ENCODE measurements at regions not wholly inside any gene's neighbourhood (a gene's known extent, or its start where the extent isn't known, plus 50 kb on each side); places are given as distances from the start of the nearest gene placed in this dataset.

GRCh38 chr6:120590611-120591010, 743.7 kb downstream of the TBC1D32 start:
- Histone ChIP-seq H3K27me3 (ENCODE audit: insufficient read depth, low read length, poor library complexity, severe bottlenecking) (no peaks in the 10 kb centered on the region), H3K36me3 (ENCODE audit: insufficient read depth, low read length) (no peaks in the 10 kb centered on the region), H3K4me1 (ENCODE audit: insufficient read depth, low read length) (no peaks in the 10 kb centered on the region), H3K4me3 (ENCODE audit: low read length) (no peak overlapping the region), H3K27ac (ENCODE audit: low read depth, low read length) (no peak overlapping the region), H3K9me3 (ENCODE audit: low read length) (no peaks in the 10 kb centered on the region)
- H3K4me1 Mint-ChIP-seq, result no peaks in the 10 kb centered on the region
- peaks cover 0 to 2% of the 10 kb centered on the region in 2 donors for H3K27me3 Mint-ChIP-seq
- H3K36me3 Mint-ChIP-seq, result no peaks in the 10 kb centered on the region
- H3K4me3 Mint-ChIP-seq, result no peak overlapping the region
- no peaks in the 10 kb centered on the region for H3K9me3 Mint-ChIP-seq
- H3K27ac Mint-ChIP-seq, result no peak overlapping the region
- DNase-seq, result no peak
- ChIA-PET POLR2A (no interaction called here), CTCF (no interaction called here)

DNA sequence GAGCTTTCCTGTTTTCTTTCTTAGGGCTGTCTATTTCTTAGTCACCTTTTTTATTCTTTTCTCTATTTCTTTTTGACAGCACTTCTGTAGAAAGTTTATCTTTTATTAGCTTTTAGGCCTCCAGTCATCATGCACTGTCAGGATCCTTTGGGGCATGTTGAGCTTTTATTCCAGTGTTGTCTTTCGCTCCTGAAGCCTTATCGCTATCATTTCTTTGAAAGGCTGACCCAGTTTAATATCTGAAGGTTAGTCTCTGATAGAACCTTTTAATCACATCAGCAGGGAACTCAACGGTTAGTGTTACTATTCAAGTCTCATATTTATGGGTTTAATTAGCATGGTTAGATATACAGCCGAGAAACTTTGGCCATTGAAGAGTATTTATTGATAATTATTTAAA, 745.9 kb downstream of the TBC1D32 start:
- H3K27ac ChIP-seq (ENCODE audit: low read depth, low read length), result no peak overlapping the region
- peaks cover 0 to 2% of the 10 kb centered on the region in 2 donors for H3K27me3 Mint-ChIP-seq
- H3K4me1 Mint-ChIP-seq, result no peaks in the 10 kb centered on the region
- no peak for DNase-seq
- no peak overlapping the region for H3K4me3 Mint-ChIP-seq
- no peak overlapping the region for H3K27ac Mint-ChIP-seq
- H3K4me3 ChIP-seq (ENCODE audit: low read length), result no peak overlapping the region
- no peaks in the 10 kb centered on the region for H3K9me3 ChIP-seq (ENCODE audit: low read length)
- H3K27me3 ChIP-seq (ENCODE audit: insufficient read depth, low read length, poor library complexity, severe bottlenecking), result no peaks in the 10 kb centered on the region
- ChIA-PET POLR2A (no interaction called here), CTCF (no interaction called here)
- no peaks in the 10 kb centered on the region for H3K36me3 Mint-ChIP-seq
- H3K9me3 Mint-ChIP-seq, result peaks cover 0 to 3% (median 0%) of the 10 kb centered on the region in 5 donors
- H3K36me3 ChIP-seq (ENCODE audit: insufficient read depth, low read length), result no peaks in the 10 kb centered on the region
- no peaks in the 10 kb centered on the region for H3K4me1 ChIP-seq (ENCODE audit: insufficient read depth, low read length)

DNA sequence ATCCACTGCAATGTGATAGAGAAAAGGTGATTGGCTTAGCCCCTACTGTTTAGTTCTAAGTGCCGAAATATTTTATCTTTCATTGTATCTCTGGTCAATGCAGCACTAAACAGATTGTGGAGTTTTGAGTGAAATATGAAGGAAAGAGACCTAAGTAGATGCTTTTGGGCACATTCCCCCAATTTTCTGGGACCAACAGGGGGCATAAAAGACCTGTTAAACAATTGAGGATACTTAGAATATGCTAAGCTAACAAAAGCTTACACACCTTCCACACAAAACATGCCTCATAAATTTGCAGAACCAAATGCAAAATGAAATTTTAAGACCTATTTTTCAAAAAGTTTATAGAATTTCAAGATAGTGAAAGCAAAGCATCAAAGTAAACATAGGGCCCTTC, 746.9 kb downstream of the TBC1D32 start:
- Histone ChIP-seq H3K9me3 (ENCODE audit: low read length) (no peaks in the 10 kb centered on the region), H3K4me3 (ENCODE audit: low read length) (no peak overlapping the region), H3K27ac (ENCODE audit: low read depth, low read length) (no peak overlapping the region), H3K4me1 (ENCODE audit: insufficient read depth, low read length) (no peaks in the 10 kb centered on the region), H3K27me3 (ENCODE audit: insufficient read depth, low read length, poor library complexity, severe bottlenecking) (no peaks in the 10 kb centered on the region), H3K36me3 (ENCODE audit: insufficient read depth, low read length) (no peaks in the 10 kb centered on the region)
- no peaks in the 10 kb centered on the region for H3K4me1 Mint-ChIP-seq
- ChIA-PET CTCF (no interaction called here), POLR2A (no interaction called here)
- H3K9me3 Mint-ChIP-seq, result peaks cover 0 to 8% (median 2%) of the 10 kb centered on the region in 5 donors
- H3K27ac Mint-ChIP-seq, result no peak overlapping the region
- H3K36me3 Mint-ChIP-seq, result no peaks in the 10 kb centered on the region
- no peak overlapping the region for H3K4me3 Mint-ChIP-seq
- peaks cover 0 to 2% of the 10 kb centered on the region in 2 donors for H3K27me3 Mint-ChIP-seq
- no peak for DNase-seq

DNA sequence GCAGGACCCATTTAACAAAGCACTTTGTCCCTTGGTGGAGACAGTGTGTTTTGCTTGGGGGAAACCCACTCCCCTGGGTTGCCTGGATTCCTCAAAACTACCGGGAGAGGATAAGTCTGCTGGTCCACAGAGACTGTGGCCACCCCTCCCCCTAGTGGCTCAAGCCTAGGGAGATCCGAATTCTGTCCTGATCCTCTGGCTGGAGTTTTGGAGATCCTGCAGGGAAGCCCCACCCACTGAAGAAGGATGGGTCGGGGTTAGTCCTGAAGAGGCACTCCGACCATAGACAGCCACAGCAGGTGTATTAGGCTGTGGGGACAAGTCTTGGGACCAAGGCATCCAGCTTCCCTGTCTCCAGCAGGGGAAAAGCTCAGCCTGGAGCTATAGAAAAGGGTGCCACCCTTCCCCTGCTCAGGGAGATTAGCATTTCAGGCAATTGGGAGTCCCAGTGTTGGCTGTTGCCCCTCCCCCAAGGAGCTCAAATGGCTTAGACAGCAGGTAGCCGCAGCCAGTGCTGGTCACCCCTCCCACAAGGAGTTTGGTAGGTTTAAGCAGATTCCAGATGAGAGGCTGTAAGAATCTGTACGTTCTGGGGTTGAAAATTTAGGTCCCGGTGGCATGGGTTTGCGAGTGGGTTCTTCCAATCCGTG, 750.0 kb downstream of the TBC1D32 start:
- Mint-ChIP-seq H3K27ac (no peak overlapping the region), H3K9me3 (peaks cover 0 to 8% (median 2%) of the 10 kb centered on the region in 5 donors)
- H3K4me3 ChIP-seq (ENCODE audit: low read length), result no peak overlapping the region

GRCh38 chr6:120576061-120576460, 758.2 kb downstream of the TBC1D32 start:
- no peak for DNase-seq
- CTCF ChIA-PET, result no interaction called here
- H3K4me1 ChIP-seq (ENCODE audit: insufficient read depth, low read length), result no peaks in the 10 kb centered on the region
- no peak overlapping the region for H3K4me3 ChIP-seq (ENCODE audit: low read length)
- POLR2A ChIA-PET, result no interaction called here
- H3K36me3 ChIP-seq (ENCODE audit: insufficient read depth, low read length), result no peaks in the 10 kb centered on the region
- no peaks in the 10 kb centered on the region for H3K36me3 Mint-ChIP-seq
- H3K4me3 Mint-ChIP-seq, result no peak overlapping the region
- no peaks in the 10 kb centered on the region for H3K4me1 Mint-ChIP-seq
- H3K9me3 ChIP-seq (ENCODE audit: low read length), result no peaks in the 10 kb centered on the region
- H3K27ac ChIP-seq (ENCODE audit: low read depth, low read length), result no peak overlapping the region
- no peaks in the 10 kb centered on the region for H3K27me3 Mint-ChIP-seq
- no peaks in the 10 kb centered on the region for H3K27me3 ChIP-seq (ENCODE audit: insufficient read depth, low read length, poor library complexity, severe bottlenecking)
- peaks cover 0 to 7% (median 0%) of the 10 kb centered on the region in 5 donors for H3K9me3 Mint-ChIP-seq
- H3K27ac Mint-ChIP-seq, result no peak overlapping the region

More for the DNA sequence above, 750.0 kb downstream of the TBC1D32 start:
- ChIA-PET POLR2A (no interaction called here), CTCF (no interaction called here)
- Histone ChIP-seq H3K4me1 (ENCODE audit: insufficient read depth, low read length) (no peaks in the 10 kb centered on the region), H3K36me3 (ENCODE audit: insufficient read depth, low read length) (no peaks in the 10 kb centered on the region), H3K27ac (ENCODE audit: low read depth, low read length) (no peak overlapping the region), H3K27me3 (ENCODE audit: insufficient read depth, low read length, poor library complexity, severe bottlenecking) (no peaks in the 10 kb centered on the region), H3K9me3 (ENCODE audit: low read length) (no peaks in the 10 kb centered on the region)
- no peaks in the 10 kb centered on the region for H3K4me1 Mint-ChIP-seq
- no peak overlapping the region for H3K4me3 Mint-ChIP-seq
- H3K27me3 Mint-ChIP-seq, result peaks cover 0 to 2% of the 10 kb centered on the region in 2 donors
- no peaks in the 10 kb centered on the region for H3K36me3 Mint-ChIP-seq
- DNase-seq, result no peak

- Mint-ChIP-seq H3K4me1 (no peaks in the 10 kb centered on the region), H3K27ac (no peak overlapping the region), H3K27me3 (no peaks in the 10 kb centered on the region), H3K36me3 (no peaks in the 10 kb centered on the region), H3K9me3 (peaks cover 0 to 13% (median 0%) of the 10 kb centered on the region in 5 donors), H3K4me3 (no peak overlapping the region)
- Histone ChIP-seq H3K4me3 (ENCODE audit: low read length) (no peak overlapping the region), H3K36me3 (ENCODE audit: insufficient read depth, low read length) (no peaks in the 10 kb centered on the region), H3K9me3 (ENCODE audit: low read length) (no peaks in the 10 kb centered on the region), H3K4me1 (ENCODE audit: insufficient read depth, low read length) (no peaks in the 10 kb centered on the region), H3K27me3 (ENCODE audit: insufficient read depth, low read length, poor library complexity, severe bottlenecking) (no peaks in the 10 kb centered on the region), H3K27ac (ENCODE audit: low read depth, low read length) (no peak overlapping the region)
- no peak for DNase-seq
- ChIA-PET POLR2A (no interaction called here), CTCF (no interaction called here)
Measured at GRCh38 chr6:120569714-120570113, 764.6 kb downstream of the TBC1D32 start.

- Mint-ChIP-seq H3K27me3 (no peaks in the 10 kb centered on the region), H3K9me3 (peaks cover 0 to 7% (median 0%) of the 10 kb centered on the region in 5 donors), H3K27ac (no peak overlapping the region), H3K4me3 (no peak overlapping the region), H3K4me1 (no peaks in the 10 kb centered on the region), H3K36me3 (no peaks in the 10 kb centered on the region)
- no peaks in the 10 kb centered on the region for H3K4me1 ChIP-seq (ENCODE audit: insufficient read depth, low read length)
- POLR2A ChIA-PET, result no interaction called here
- no peak for DNase-seq
- no peak overlapping the region for H3K27ac ChIP-seq (ENCODE audit: low read depth, low read length)
- CTCF ChIA-PET, result no interaction called here
- H3K4me3 ChIP-seq (ENCODE audit: low read length), result no peak overlapping the region
- H3K36me3 ChIP-seq (ENCODE audit: insufficient read depth, low read length), result no peaks in the 10 kb centered on the region
- H3K9me3 ChIP-seq (ENCODE audit: low read length), result no peaks in the 10 kb centered on the region
- H3K27me3 ChIP-seq (ENCODE audit: insufficient read depth, low read length, poor library complexity, severe bottlenecking), result no peaks in the 10 kb centered on the region
Measured at GRCh38 chr6:120564779-120565178, 769.5 kb downstream of the TBC1D32 start.

GRCh38 chr6:120558294-120558693, 776.0 kb downstream of the TBC1D32 start:
- no peak overlapping the region for H3K4me3 Mint-ChIP-seq
- no peak for DNase-seq
- no peaks in the 10 kb centered on the region for H3K4me1 Mint-ChIP-seq
- no peaks in the 10 kb centered on the region for H3K9me3 ChIP-seq (ENCODE audit: low read length)
- H3K36me3 ChIP-seq (ENCODE audit: insufficient read depth, low read length), result no peaks in the 10 kb centered on the region
- no peaks in the 10 kb centered on the region for H3K36me3 Mint-ChIP-seq
- no peaks in the 10 kb centered on the region for H3K27me3 ChIP-seq (ENCODE audit: insufficient read depth, low read length, poor library complexity, severe bottlenecking)
- no peaks in the 10 kb centered on the region for H3K27me3 Mint-ChIP-seq
- ChIA-PET CTCF (no interaction called here), POLR2A (no interaction called here)
- no peak overlapping the region for H3K4me3 ChIP-seq (ENCODE audit: low read length)
- H3K27ac ChIP-seq (ENCODE audit: low read depth, low read length), result no peak overlapping the region
- H3K4me1 ChIP-seq (ENCODE audit: insufficient read depth, low read length), result no peaks in the 10 kb centered on the region
- H3K9me3 Mint-ChIP-seq, result peaks cover 0 to 7% (median 0%) of the 10 kb centered on the region in 5 donors
- no peak overlapping the region for H3K27ac Mint-ChIP-seq

GRCh38 chr6:120557554-120557953, 776.7 kb downstream of the TBC1D32 start:
- POLR2A ChIA-PET, result no interaction called here
- Mint-ChIP-seq H3K27ac (no peak overlapping the region), H3K9me3 (peaks cover 0 to 7% (median 0%) of the 10 kb centered on the region in 5 donors)

More at GRCh38 chr6:120557554-120557953, 776.7 kb downstream of the TBC1D32 start:
- Histone ChIP-seq H3K4me3 (ENCODE audit: low read length) (no peak overlapping the region), H3K36me3 (ENCODE audit: insufficient read depth, low read length) (no peaks in the 10 kb centered on the region), H3K27ac (ENCODE audit: low read depth, low read length) (no peak overlapping the region), H3K9me3 (ENCODE audit: low read length) (no peaks in the 10 kb centered on the region), H3K27me3 (ENCODE audit: insufficient read depth, low read length, poor library complexity, severe bottlenecking) (no peaks in the 10 kb centered on the region), H3K4me1 (ENCODE audit: insufficient read depth, low read length) (no peaks in the 10 kb centered on the region)
- no peaks in the 10 kb centered on the region for H3K4me1 Mint-ChIP-seq
- no peak overlapping the region for H3K4me3 Mint-ChIP-seq
- no peaks in the 10 kb centered on the region for H3K36me3 Mint-ChIP-seq
- CTCF ChIA-PET, result no interaction called here
- no peaks in the 10 kb centered on the region for H3K27me3 Mint-ChIP-seq
- DNase-seq, result no peak

Data from CD8-positive, alpha-beta memory T cell (primary cell).